Peyer's patch (tissue), 4 donors: ENCODE measurements at regions not wholly inside any gene's neighbourhood (a gene's known extent, or its start where the extent isn't known, plus 50 kb on each side); places are given as distances from the start of the nearest gene placed in this dataset.

Source experiments
- CTCF ChIP-seq, 6 experiments: fragments of 450-650 bp in 4 of 6; fragments of 200-600 bp in 2 of 6; sonication (generic) in 1 of 6; IDR thresholded peaks; one replicate each; pipeline ENCODE4 v1.5.1; 2017 to 2019; ENCODE audit warnings: antibody characterized with exemption in 6 of 6, mild to moderate bottlenecking in 3 of 6, moderate library complexity in 1 of 6
- POLR2A ChIP-seq, 2 donors: fragments of 450-650 bp; IDR thresholded peaks; one replicate each; pipeline ENCODE4 v1.5.1; 2017; ENCODE audit warnings: antibody characterized with exemption in 2 of 2, mild to moderate bottlenecking in 2 of 2, moderate library complexity in 2 of 2

- TF ChIP-seq CTCF (IDR thresholded peaks at IDR 0.05) (no peak), POLR2A (IDR thresholded peaks at IDR 0.05) (no peak)
Measured at GRCh38 chr3:177370246-177370822, 173.1 kb upstream of the TBL1XR1 start.
